PFSK-1 (cell line): ENCODE measurements at regions not wholly inside any gene's neighbourhood (a gene's known extent, or its start where the extent isn't known, plus 50 kb on each side); places are given as distances from the start of the nearest gene placed in this dataset.

ENCODE experiments used
- FOXP2 ChIP-seq: optimal IDR thresholded peaks from 2 replicates; pipeline ENCODE3; 2011; ENCODE audit warnings: borderline replicate concordance, control low read depth, inconsistent platforms; ENCODE audit not compliant: insufficient read depth; ENCODE audit errors: extremely low read length, extremely low read depth
- POLR2AphosphoS5 ChIP-seq: IDR thresholded peaks from 2 replicates; pipeline ENCODE4 v1.6.1; 2012; ENCODE audit warnings: low read depth, mild to moderate bottlenecking, control low read depth, low read length, moderate library complexity
- SIN3A ChIP-seq: IDR thresholded peaks from 2 replicates; pipeline ENCODE4 v1.6.1; 2012; ENCODE audit warnings: mild to moderate bottlenecking, low read length, moderate library complexity, borderline replicate concordance; ENCODE audit not compliant: insufficient read depth
- TAF1 ChIP-seq: IDR thresholded peaks from 2 replicates; pipeline ENCODE4 v1.6.1; 2012; ENCODE audit warnings: low read length, control low read depth, borderline replicate concordance; ENCODE audit not compliant: insufficient read depth
- TF ChIP-seq, protein P1 (sequence below), 2 experiments: IDR thresholded peaks; 2 replicates each; pipeline versions ENCODE4 v1.6.1 to v1.8.0; 2011 to 2012; ENCODE audit warnings: low read depth in 2 of 2, low read length in 2 of 2, control low read depth in 1 of 2, inconsistent platforms in 1 of 2, mild to moderate bottlenecking in 1 of 2, moderate library complexity in 1 of 2; ENCODE audit not compliant: insufficient read depth in 1 of 2

GRCh38 chr5:15421921-15422412, 78.0 kb upstream of the FBXL7 start:
- no peak for TF ChIP-seq POLR2AphosphoS5
- TF ChIP-seq, protein P1, sequence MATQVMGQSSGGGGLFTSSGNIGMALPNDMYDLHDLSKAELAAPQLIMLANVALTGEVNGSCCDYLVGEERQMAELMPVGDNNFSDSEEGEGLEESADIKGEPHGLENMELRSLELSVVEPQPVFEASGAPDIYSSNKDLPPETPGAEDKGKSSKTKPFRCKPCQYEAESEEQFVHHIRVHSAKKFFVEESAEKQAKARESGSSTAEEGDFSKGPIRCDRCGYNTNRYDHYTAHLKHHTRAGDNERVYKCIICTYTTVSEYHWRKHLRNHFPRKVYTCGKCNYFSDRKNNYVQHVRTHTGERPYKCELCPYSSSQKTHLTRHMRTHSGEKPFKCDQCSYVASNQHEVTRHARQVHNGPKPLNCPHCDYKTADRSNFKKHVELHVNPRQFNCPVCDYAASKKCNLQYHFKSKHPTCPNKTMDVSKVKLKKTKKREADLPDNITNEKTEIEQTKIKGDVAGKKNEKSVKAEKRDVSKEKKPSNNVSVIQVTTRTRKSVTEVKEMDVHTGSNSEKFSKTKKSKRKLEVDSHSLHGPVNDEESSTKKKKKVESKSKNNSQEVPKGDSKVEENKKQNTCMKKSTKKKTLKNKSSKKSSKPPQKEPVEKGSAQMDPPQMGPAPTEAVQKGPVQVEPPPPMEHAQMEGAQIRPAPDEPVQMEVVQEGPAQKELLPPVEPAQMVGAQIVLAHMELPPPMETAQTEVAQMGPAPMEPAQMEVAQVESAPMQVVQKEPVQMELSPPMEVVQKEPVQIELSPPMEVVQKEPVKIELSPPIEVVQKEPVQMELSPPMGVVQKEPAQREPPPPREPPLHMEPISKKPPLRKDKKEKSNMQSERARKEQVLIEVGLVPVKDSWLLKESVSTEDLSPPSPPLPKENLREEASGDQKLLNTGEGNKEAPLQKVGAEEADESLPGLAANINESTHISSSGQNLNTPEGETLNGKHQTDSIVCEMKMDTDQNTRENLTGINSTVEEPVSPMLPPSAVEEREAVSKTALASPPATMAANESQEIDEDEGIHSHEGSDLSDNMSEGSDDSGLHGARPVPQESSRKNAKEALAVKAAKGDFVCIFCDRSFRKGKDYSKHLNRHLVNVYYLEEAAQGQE (IDR thresholded peaks at IDR 0.05; ENCODE audit: insufficient read depth in 1 of 2, low read depth in 2 of 2, low read length in 2 of 2) = no peak
- no peak for TF ChIP-seq SIN3A
- TF ChIP-seq TAF1 = no peak
- no peak for TF ChIP-seq FOXP2

GRCh38 chr5:15421381-15421780, 78.6 kb upstream of the FBXL7 start:
- TF ChIP-seq TAF1 = no peak
- no peak for TF ChIP-seq SIN3A

DNA sequence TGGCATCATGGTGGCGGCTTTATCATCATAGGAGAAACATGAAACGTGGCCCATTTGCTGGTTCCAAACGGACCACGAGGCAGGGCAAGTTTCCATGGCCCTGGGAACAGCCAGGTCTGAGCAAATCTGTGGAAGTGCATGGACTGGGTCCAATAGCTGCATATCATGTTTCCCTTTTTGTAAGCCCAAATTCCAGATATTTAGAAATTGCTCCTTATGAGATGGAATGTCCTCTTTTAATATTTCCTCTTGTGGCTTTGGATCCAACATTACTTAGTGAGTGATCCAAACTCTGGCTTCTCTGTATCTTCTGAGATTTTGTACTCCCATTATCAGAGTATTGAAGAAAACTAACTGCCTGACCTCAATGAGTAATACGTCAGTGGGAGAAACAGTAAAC, 79.8 kb upstream of the FBXL7 start:
- TF ChIP-seq, protein P1 (IDR thresholded peaks at IDR 0.05; ENCODE audit: insufficient read depth in 1 of 2, low read depth in 2 of 2, low read length in 2 of 2) = no peak
- TF ChIP-seq POLR2AphosphoS5 = no peak
- TF ChIP-seq TAF1 = no peak
- TF ChIP-seq FOXP2 = no peak
- no peak for TF ChIP-seq SIN3A

DNA sequence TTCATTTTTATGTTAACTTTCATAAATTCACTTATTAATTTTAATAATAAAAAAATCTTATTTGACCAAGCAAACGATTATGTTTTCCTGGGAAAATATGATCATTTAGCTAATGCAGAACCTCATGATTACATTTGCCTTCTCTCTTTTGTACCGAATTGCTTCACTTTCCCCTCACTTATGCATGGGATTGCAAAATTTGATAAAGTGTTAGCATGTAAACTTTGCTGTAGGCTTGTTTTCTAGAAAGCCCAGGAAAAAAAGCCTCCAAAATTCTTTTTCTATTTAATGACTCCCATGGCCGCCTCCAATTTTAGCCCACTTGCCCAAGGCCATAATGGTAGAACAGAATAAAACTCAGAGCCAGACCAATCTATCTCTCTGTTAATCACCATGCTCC, 82.8 kb upstream of the FBXL7 start:
- TF ChIP-seq SIN3A (no peak), TAF1 (no peak), FOXP2 (no peak), POLR2AphosphoS5 (no peak)
- TF ChIP-seq, protein P1 (IDR thresholded peaks at IDR 0.05; ENCODE audit: insufficient read depth in 1 of 2, low read depth in 2 of 2, low read length in 2 of 2) = no peak

DNA sequence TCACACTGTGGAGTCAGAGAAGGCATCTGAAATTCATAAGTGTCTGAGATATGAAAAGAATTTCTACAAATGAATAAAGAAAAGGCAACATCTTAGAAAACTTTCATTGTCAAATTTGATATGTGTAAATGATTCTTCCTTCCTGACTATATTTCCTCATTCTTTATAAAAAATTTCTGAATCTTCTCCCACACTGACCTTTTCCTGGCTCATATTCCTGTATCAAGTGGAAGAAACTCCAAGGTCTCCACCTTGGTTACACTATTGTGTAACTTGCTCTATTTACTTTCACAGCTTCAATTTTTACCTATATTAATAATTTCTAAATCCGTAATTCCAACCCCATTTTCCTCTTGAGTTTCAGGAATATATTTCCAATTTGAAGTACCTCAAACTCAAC, 93.5 kb upstream of the FBXL7 start:
- TF ChIP-seq SIN3A (no peak), FOXP2 (no peak)

GRCh38 chr5:15393146-15393545, 106.8 kb upstream of the FBXL7 start:
- TF ChIP-seq SIN3A = no peak
- TF ChIP-seq, protein P1 (IDR thresholded peaks at IDR 0.05; ENCODE audit: insufficient read depth in 1 of 2, low read depth in 2 of 2, low read length in 2 of 2) = no peak
- TF ChIP-seq TAF1 = no peak
- no peak for TF ChIP-seq POLR2AphosphoS5
- no peak for TF ChIP-seq FOXP2
